Thymus (tissue), 11 donors: ENCODE measurements at regions not wholly inside any gene's neighbourhood (a gene's known extent, or its start where the extent isn't known, plus 50 kb on each side); places are given as distances from the start of the nearest gene placed in this dataset.

Experiments used
- DNase-seq, 9 donors: peaks; one replicate each; pipeline ENCODE4 v3.0.0-alpha.2; 2013; ENCODE audit warnings: low spot score in 9 of 9, low read depth in 6 of 9, missing footprints in 1 of 9
- H3K27ac ChIP-seq, 2 donors: one replicate each; pipeline ENCODE4 v1.5.1; 2013; ENCODE audit warnings: control low read depth in 1 of 2, low read depth in 1 of 2, low read length in 1 of 2, mild to moderate bottlenecking in 1 of 2, moderate library complexity in 1 of 2
- H3K27me3 ChIP-seq, 2 donors: one replicate each; pipeline ENCODE4 v1.5.1; 2013; ENCODE audit warnings: low read length in 1 of 2; ENCODE audit not compliant: control insufficient read depth in 2 of 2, insufficient read depth in 1 of 2
- H3K36me3 ChIP-seq, 2 donors: one replicate each; pipeline ENCODE4 v1.5.1; 2013; ENCODE audit warnings: low read length in 1 of 2, mild to moderate bottlenecking in 1 of 2, moderate library complexity in 1 of 2; ENCODE audit not compliant: control insufficient read depth in 2 of 2, insufficient read depth in 2 of 2
- H3K4me1 ChIP-seq, 2 donors: one replicate each; pipeline ENCODE4 v1.5.1; 2013; ENCODE audit warnings: low read length in 2 of 2; ENCODE audit not compliant: control insufficient read depth in 2 of 2, insufficient read depth in 2 of 2
- H3K4me3 ChIP-seq, 2 donors: one replicate each; pipeline ENCODE4 v1.5.1; 2013; ENCODE audit warnings: low read length in 2 of 2, control low read depth in 1 of 2, mild to moderate bottlenecking in 1 of 2
- H3K9me3 ChIP-seq, 2 donors: one replicate each; pipeline ENCODE4 v1.5.1; 2013; ENCODE audit warnings: low read length in 1 of 2, mild to moderate bottlenecking in 1 of 2; ENCODE audit not compliant: control insufficient read depth in 2 of 2, insufficient read depth in 1 of 2
- WGBS: extraction: QIAGEN DNeasy Blood & Tissue Kit; methylation state at CpG from one replicate; pipeline ENCODE4 v1.1.7; 2013; 5-methylcytosine and 5-hydroxymethylcytosine counted together
- donor health status: healthy.

GRCh38 chr3:13972679-13973379, 93.0 kb upstream of the WNT7A start:
- Histone ChIP-seq H3K27me3 (no peaks in the 10 kb centered on the region), H3K27ac (no peak overlapping the region), H3K4me3 (no peak overlapping the region), H3K36me3 (no peaks in the 10 kb centered on the region), H3K4me1 (no peaks in the 10 kb centered on the region), H3K9me3 (peaks cover 0 to 3% of the 10 kb centered on the region in 2 donors)
- WGBS = 86% methylated on average over 5 of the region's 5 CpGs
- no peak for DNase-seq

- 79% methylated on average over 3 of the region's 3 CpGs for WGBS
- no peaks in the 10 kb centered on the region for H3K36me3 ChIP-seq
- H3K27ac ChIP-seq = no peak overlapping the region
- H3K27me3 ChIP-seq = no peaks in the 10 kb centered on the region
- no peak overlapping the region for H3K4me3 ChIP-seq
- no peaks in the 10 kb centered on the region for H3K4me1 ChIP-seq
- H3K9me3 ChIP-seq = no peaks in the 10 kb centered on the region
- DNase-seq = no peak
These were observed 86.4 kb upstream of the WNT7A start for GRCh38 chr3:13966302-13966701.

- H3K36me3 ChIP-seq = no peaks in the 10 kb centered on the region
- no peaks in the 10 kb centered on the region for H3K4me1 ChIP-seq
- no peaks in the 10 kb centered on the region for H3K9me3 ChIP-seq
- DNase-seq = no peak
- no peak overlapping the region for H3K27ac ChIP-seq
- WGBS = 96% methylated on average over 4 of the region's 4 CpGs
- no peak overlapping the region for H3K4me3 ChIP-seq
- no peaks in the 10 kb centered on the region for H3K27me3 ChIP-seq
These were observed 83.4 kb upstream of the WNT7A start for GRCh38 chr3:13963137-13963886.

GRCh38 chr3:13954741-13955483, 75.0 kb upstream of the WNT7A start:
- Histone ChIP-seq H3K36me3 (no peaks in the 10 kb centered on the region), H3K4me1 (no peaks in the 10 kb centered on the region), H3K4me3 (no peak overlapping the region), H3K27ac (no peak overlapping the region), H3K9me3 (no peaks in the 10 kb centered on the region), H3K27me3 (peaks cover 0 to 1% of the 10 kb centered on the region in 2 donors)
- WGBS = 92% methylated on average over 11 of the region's 11 CpGs
- no peak for DNase-seq

GRCh38 chr3:13954266-13954665, 74.4 kb upstream of the WNT7A start:
- H3K9me3 ChIP-seq = no peaks in the 10 kb centered on the region
- H3K27me3 ChIP-seq = peaks cover 0 to 3% of the 10 kb centered on the region in 2 donors
- H3K27ac ChIP-seq = no peak overlapping the region
- H3K4me1 ChIP-seq = no peaks in the 10 kb centered on the region
- 94% methylated on average over 4 of the region's 4 CpGs for WGBS
- H3K4me3 ChIP-seq = no peak overlapping the region
- H3K36me3 ChIP-seq = no peaks in the 10 kb centered on the region
- DNase-seq = no peak

GRCh38 chr3:13951184-13951583, 71.3 kb upstream of the WNT7A start:
- Histone ChIP-seq H3K36me3 (no peaks in the 10 kb centered on the region), H3K9me3 (no peaks in the 10 kb centered on the region), H3K27ac (no peak overlapping the region), H3K4me3 (no peak overlapping the region), H3K4me1 (no peaks in the 10 kb centered on the region), H3K27me3 (peaks cover 3 to 7% of the 10 kb centered on the region in 2 donors)
- no peak for DNase-seq
- 94% methylated on average over 1 of the region's 1 CpG for WGBS

- H3K27me3 ChIP-seq = peaks cover 3 to 7% of the 10 kb centered on the region in 2 donors
- H3K36me3 ChIP-seq = no peaks in the 10 kb centered on the region
- H3K4me1 ChIP-seq = no peaks in the 10 kb centered on the region
- H3K27ac ChIP-seq = no peak overlapping the region
- DNase-seq = no peak
- no peak overlapping the region for H3K4me3 ChIP-seq
- 88% methylated on average over 1 of the region's 1 CpG for WGBS
- no peaks in the 10 kb centered on the region for H3K9me3 ChIP-seq
These were observed 70.2 kb upstream of the WNT7A start for GRCh38 chr3:13950042-13950441.

- DNase-seq = no peak
- H3K4me3 ChIP-seq = no peak overlapping the region
- no peaks in the 10 kb centered on the region for H3K9me3 ChIP-seq
- no peaks in the 10 kb centered on the region for H3K4me1 ChIP-seq
- peaks cover 3 to 7% of the 10 kb centered on the region in 2 donors for H3K27me3 ChIP-seq
- H3K27ac ChIP-seq = no peak overlapping the region
- 59% methylated on average over 8 of the region's 8 CpGs for WGBS
- no peaks in the 10 kb centered on the region for H3K36me3 ChIP-seq
These were observed 68.0 kb upstream of the WNT7A start for GRCh38 chr3:13947912-13948311.

GRCh38 chr3:13939206-13939605, 59.3 kb upstream of the WNT7A start:
- 93% methylated on average over 4 of the region's 4 CpGs for WGBS
- no peak for DNase-seq

More at GRCh38 chr3:13939206-13939605, 59.3 kb upstream of the WNT7A start:
- H3K9me3 ChIP-seq = peaks cover 0 to 5% of the 10 kb centered on the region in 2 donors
- no peak overlapping the region for H3K4me3 ChIP-seq
- no peak overlapping the region for H3K27ac ChIP-seq
- peaks cover 0 to 3% of the 10 kb centered on the region in 2 donors for H3K27me3 ChIP-seq
- no peaks in the 10 kb centered on the region for H3K4me1 ChIP-seq
- H3K36me3 ChIP-seq = no peaks in the 10 kb centered on the region
